SK-N-SH (cell line): ENCODE measurements at regions not wholly inside any gene's neighbourhood (a gene's known extent, or its start where the extent isn't known, plus 50 kb on each side); places are given as distances from the start of the nearest gene placed in this dataset.

Experiments used
- CTCF ChIA-PET: fragments of 300-600, 350-600 bp; formaldehyde crosslinking; extraction: SDS; loops from one replicate; lab custom pipeline; 2021; lab: Yijun Ruan, JAX
- POLR2A ChIA-PET: fragments of 350-600 bp; sonication (Branson Sonifier 250); formaldehyde crosslinking; extraction: SDS; loops from one replicate; lab custom pipeline; 2020; ENCODE audit warnings: antibody characterized with exemption, inconsistent platforms; lab: Yijun Ruan, JAX
- DNase-seq: peaks from one replicate; pipeline ENCODE4 v3.0.0; 2012
- H2AFZ ChIP-seq: fragments of 200-600 bp; sonication (generic); 2 replicates; pipeline ENCODE4 v1.8.1; 2016; ENCODE audit warnings: antibody characterized with exemption, mild to moderate bottlenecking, low read depth
- H3F3A ChIP-seq: fragments of 200-600 bp; sonication (generic); replicated peaks from 2 replicates; pipeline ENCODE3; 2016; ENCODE audit warnings: antibody characterized with exemption, mild to moderate bottlenecking; ENCODE audit not compliant: insufficient read depth
- H3K27ac ChIP-seq, 2 experiments: fragments of 200-500 bp in 1 of 2; fragments of 200-600 bp in 1 of 2; sonication (Bioruptor generic) in 1 of 2; sonication (generic), shearing (Covaris generic) in 1 of 2; 2 replicates each; pipeline versions ENCODE4 v1.5.1 to v1.6.1; 2014 to 2016; ENCODE audit warnings: low read depth in 2 of 2, inconsistent platforms in 1 of 2, low read length in 1 of 2, mild to moderate bottlenecking in 1 of 2, mixed read lengths in 1 of 2
- H3K27me3 ChIP-seq: fragments of 200-600 bp; sonication (generic), shearing (Covaris generic); 2 replicates; pipeline ENCODE4 v1.6.1; 2016; ENCODE audit warnings: mixed run types; ENCODE audit not compliant: insufficient read depth
- H3K36me3 ChIP-seq, 2 experiments: fragments of 200-500 bp in 1 of 2; fragments of 200-600 bp in 1 of 2; sonication (Bioruptor generic) in 1 of 2; sonication (generic) in 1 of 2; replicated peaks in 1 of 2; 2 replicates each; pipeline versions ENCODE3 to v1.5.1; 2014 to 2016; ENCODE audit warnings: low read length in 1 of 2, mild to moderate bottlenecking in 1 of 2; ENCODE audit not compliant: insufficient read depth in 2 of 2, control insufficient read depth in 1 of 2
- H3K4me1 ChIP-seq, 2 experiments: fragments of 200-500 bp in 1 of 2; fragments of 200-600 bp in 1 of 2; sonication (Bioruptor generic) in 1 of 2; sonication (generic), shearing (Covaris generic) in 1 of 2; 2 replicates each; pipeline versions ENCODE4 v1.5.1 to v1.6.1; 2014 to 2016; ENCODE audit warnings: low read depth in 1 of 2, low read length in 1 of 2, mixed run types in 1 of 2; ENCODE audit not compliant: insufficient read depth in 2 of 2, control insufficient read depth in 1 of 2
- H3K4me2 ChIP-seq: fragments of 200-600 bp; sonication (generic), shearing (Covaris generic); 2 replicates; pipeline ENCODE4 v1.6.1; 2017; ENCODE audit warnings: mixed run types
- H3K4me3 ChIP-seq, 2 experiments: fragments of 200-500 bp in 1 of 2; fragments of 200-600 bp in 1 of 2; sonication (Bioruptor generic) in 1 of 2; sonication (generic), shearing (Covaris generic) in 1 of 2; 2 replicates each; pipeline versions ENCODE4 v1.5.1 to v1.8.1; 2014 to 2016; ENCODE audit warnings: low read depth in 2 of 2, inconsistent platforms in 1 of 2, low read length in 1 of 2, mild to moderate bottlenecking in 1 of 2, mixed read lengths in 1 of 2, moderate library complexity in 1 of 2
- H3K79me2 ChIP-seq: fragments of 200-600 bp; sonication (generic); 2 replicates; pipeline ENCODE4 v1.8.1; 2017; ENCODE audit warnings: mild to moderate bottlenecking; ENCODE audit not compliant: insufficient read depth
- H3K9ac ChIP-seq: fragments of 200-600 bp; sonication (generic); 2 replicates; pipeline ENCODE4 v1.6.1; 2017; ENCODE audit warnings: mixed run types
- H3K9me2 ChIP-seq: fragments of 200-600 bp; sonication (generic); 2 replicates; pipeline ENCODE4 v1.6.1; 2017; ENCODE audit warnings: mixed run types
- H3K9me3 ChIP-seq: fragments of 200-600 bp; sonication (generic); 2 replicates; pipeline ENCODE4 v1.6.1; 2017; ENCODE audit warnings: mixed run types, mild to moderate bottlenecking, moderate library complexity
- H4K20me1 ChIP-seq: fragments of 200-600 bp; sonication (generic); 2 replicates; pipeline ENCODE4 v1.6.1; 2017; ENCODE audit warnings: mild to moderate bottlenecking, mixed run types; ENCODE audit not compliant: insufficient read depth
- EP300 ChIP-seq, 2 experiments: IDR thresholded peaks; 2 replicates each; pipeline versions ENCODE4 v1.4.0 to v1.6.1; 2012; ENCODE audit warnings: borderline replicate concordance in 1 of 2, low read depth in 1 of 2, low read length in 1 of 2
- EZH2phosphoT487 ChIP-seq: fragments of 200-600 bp; sonication (generic); IDR thresholded peaks from 2 replicates; pipeline ENCODE4 v1.6.1; 2017; ENCODE audit warnings: low read depth, mixed run types, mild to moderate bottlenecking, antibody characterized with exemption, moderate library complexity, borderline replicate concordance
- FOXJ3 ChIP-seq: sonication (generic); formaldehyde crosslinking; IDR thresholded peaks from 2 replicates; pipeline ENCODE4 v1.5.1; 2020; ENCODE audit warnings: mild to moderate bottlenecking, missing genetic modification reagents
- IRF3 ChIP-seq: fragments of 150-350 bp; IDR thresholded peaks from 2 replicates; pipeline ENCODE4 v1.6.1; 2016; ENCODE audit warnings: mild to moderate bottlenecking, low read depth, low read length
- MEF2A ChIP-seq: IDR thresholded peaks from 2 replicates; pipeline ENCODE4 v1.4.0; 2012; ENCODE audit warnings: low read depth, borderline replicate concordance
- MXI1 ChIP-seq: IDR thresholded peaks from 2 replicates; pipeline ENCODE4 v1.6.1; 2012; ENCODE audit warnings: mild to moderate bottlenecking, low read depth, low read length, improper control_type of control experiment
- PBX3 ChIP-seq: IDR thresholded peaks from 2 replicates; pipeline ENCODE4; 2012
- RCOR1 ChIP-seq: fragments of 150-350 bp; IDR thresholded peaks from 2 replicates; pipeline ENCODE4 v1.6.1; 2017; ENCODE audit warnings: antibody characterized with exemption, low read length
- TAF1 ChIP-seq: IDR thresholded peaks from 2 replicates; pipeline ENCODE4 v1.6.1; 2012; ENCODE audit warnings: low read depth, mild to moderate bottlenecking, low read length, moderate library complexity, borderline replicate concordance
- TEAD4 ChIP-seq: IDR thresholded peaks from 2 replicates; pipeline ENCODE4 v1.4.0; 2012; ENCODE audit warnings: mild to moderate bottlenecking, borderline replicate concordance; ENCODE audit not compliant: insufficient read depth
- USF2 ChIP-seq: fragments of 150-350 bp; IDR thresholded peaks from 2 replicates; pipeline ENCODE4 v1.6.1; 2017; ENCODE audit warnings: antibody characterized with exemption, low read length, low read depth, borderline replicate concordance
- YY1 ChIP-seq: IDR thresholded peaks from 2 replicates; pipeline ENCODE4 v1.4.0; 2012; ENCODE audit warnings: low read depth, mild to moderate bottlenecking
- ZBTB33 ChIP-seq: IDR thresholded peaks from 2 replicates; pipeline ENCODE4 v1.4.0; 2012; ENCODE audit warnings: low read depth, borderline replicate concordance
- WGBS: methylation state at CpG from one replicate; pipeline ENCODE4 v1.1.6; 2017; ENCODE audit warnings: low lambda C conversion rate; 5-methylcytosine and 5-hydroxymethylcytosine counted together

GRCh38 chr7:46368871-46369270 is 447.8 kb upstream of the IGFBP3 start (continued):
- TF ChIP-seq USF2: no peak
- TF ChIP-seq, all 33 proteins: peak for 0

- Histone ChIP-seq H3K4me1 (no peaks in the 10 kb centered on the region), H3K27ac (no peak overlapping the region), H3K9me2 (no peaks in the 10 kb centered on the region), H2AFZ (no peak overlapping the region), H3K79me2 (no peaks in the 10 kb centered on the region), H3K36me3 (no peaks in the 10 kb centered on the region), H3K4me3 (no peak overlapping the region), H3K27me3 (no peaks in the 10 kb centered on the region), H3F3A (peaks cover 23% of the 10 kb centered on the region), H3K9me3 (0 out of 2 replicates have a peak, but pooled peaks cover 8% of the 10 kb centered on the region), H4K20me1 (no peaks in the 10 kb centered on the region), H3K9ac (no peak overlapping the region), H3K4me2 (no peak overlapping the region)
- no peak for DNase-seq
- WGBS: 95% methylated on average over 1 of the region's 1 CpG
- ChIA-PET CTCF (interaction anchor here (1.3 kb wide), 1 partner anchor 444 kb away, joined by 3 read pairs; no protein-coding TSS in a partner anchor), POLR2A (no interaction called here)
- TF ChIP-seq MXI1: no peak
- TF ChIP-seq USF2: no peak
- no peak for TF ChIP-seq IRF3
- no peak for TF ChIP-seq PBX3
- no peak for TF ChIP-seq EP300 (IDR thresholded peaks at IDR 0.05; ENCODE audit: borderline replicate concordance in 1 of 2, low read depth in 1 of 2, low read length in 1 of 2)
- no peak for TF ChIP-seq TAF1
- TF ChIP-seq YY1: no peak
- no peak for TF ChIP-seq FOXJ3
- no peak for TF ChIP-seq ZBTB33
- no peak for TF ChIP-seq RCOR1
- no peak for TF ChIP-seq EZH2phosphoT487
- TF ChIP-seq TEAD4: no peak
- TF ChIP-seq MEF2A: no peak
Measured at GRCh38 chr7:46366526-46366925, 445.5 kb upstream of the IGFBP3 start.
